Neural cell (in vitro differentiated cells): ENCODE measurements at regions not wholly inside any gene's neighbourhood (a gene's known extent, or its start where the extent isn't known, plus 50 kb on each side); places are given as distances from the start of the nearest gene placed in this dataset.

Source experiments
- EP300 ChIP-seq: fragments of 450-650 bp; conservative IDR thresholded peaks from 2 replicates; pipeline ENCODE4 v1.6.1; 2014; ENCODE audit warnings: antibody characterized with exemption, mild to moderate bottlenecking, moderate library complexity; ENCODE audit not compliant: poor library complexity, severe bottlenecking
- MXI1 ChIP-seq: fragments of 450-650 bp; conservative IDR thresholded peaks from 2 replicates; pipeline ENCODE4 v1.6.1; 2014; ENCODE audit warnings: antibody characterized with exemption, mild to moderate bottlenecking; ENCODE audit not compliant: poor library complexity, severe bottlenecking
- TAF1 ChIP-seq: IDR thresholded peaks from 2 replicates; pipeline ENCODE4 v1.6.1; 2012; ENCODE audit warnings: low read depth
- TF ChIP-seq, protein P1 (sequence below): IDR thresholded peaks from 2 replicates; pipeline ENCODE4 v1.6.1; 2012; ENCODE audit warnings: borderline replicate concordance
- TF ChIP-seq, protein P2 (sequence below): fragments of 450-650 bp; IDR thresholded peaks from 2 replicates; pipeline ENCODE4 v1.5.1; 2014; ENCODE audit warnings: antibody characterized with exemption, mild to moderate bottlenecking, moderate library complexity; ENCODE audit not compliant: poor library complexity, severe bottlenecking

DNA sequence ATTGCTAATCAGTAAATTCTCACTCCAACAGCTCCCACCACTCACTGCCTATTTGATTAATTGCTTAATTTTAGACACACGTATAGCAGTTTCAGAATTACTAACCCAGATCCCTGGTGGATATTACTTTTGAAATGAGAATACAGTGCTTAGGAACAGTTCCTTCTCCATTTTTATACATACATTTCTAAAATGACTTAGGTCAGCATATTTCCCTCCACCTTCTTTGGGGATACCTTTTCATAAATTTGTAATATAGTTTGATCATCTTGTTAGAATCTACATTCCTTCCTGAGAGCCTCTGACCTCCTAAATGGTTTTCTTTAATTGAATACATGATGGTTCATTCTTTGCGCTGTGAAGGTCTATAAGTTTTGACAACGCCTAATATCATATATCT, 279.8 kb upstream of the NETO1 start:
- TF ChIP-seq, protein P1, sequence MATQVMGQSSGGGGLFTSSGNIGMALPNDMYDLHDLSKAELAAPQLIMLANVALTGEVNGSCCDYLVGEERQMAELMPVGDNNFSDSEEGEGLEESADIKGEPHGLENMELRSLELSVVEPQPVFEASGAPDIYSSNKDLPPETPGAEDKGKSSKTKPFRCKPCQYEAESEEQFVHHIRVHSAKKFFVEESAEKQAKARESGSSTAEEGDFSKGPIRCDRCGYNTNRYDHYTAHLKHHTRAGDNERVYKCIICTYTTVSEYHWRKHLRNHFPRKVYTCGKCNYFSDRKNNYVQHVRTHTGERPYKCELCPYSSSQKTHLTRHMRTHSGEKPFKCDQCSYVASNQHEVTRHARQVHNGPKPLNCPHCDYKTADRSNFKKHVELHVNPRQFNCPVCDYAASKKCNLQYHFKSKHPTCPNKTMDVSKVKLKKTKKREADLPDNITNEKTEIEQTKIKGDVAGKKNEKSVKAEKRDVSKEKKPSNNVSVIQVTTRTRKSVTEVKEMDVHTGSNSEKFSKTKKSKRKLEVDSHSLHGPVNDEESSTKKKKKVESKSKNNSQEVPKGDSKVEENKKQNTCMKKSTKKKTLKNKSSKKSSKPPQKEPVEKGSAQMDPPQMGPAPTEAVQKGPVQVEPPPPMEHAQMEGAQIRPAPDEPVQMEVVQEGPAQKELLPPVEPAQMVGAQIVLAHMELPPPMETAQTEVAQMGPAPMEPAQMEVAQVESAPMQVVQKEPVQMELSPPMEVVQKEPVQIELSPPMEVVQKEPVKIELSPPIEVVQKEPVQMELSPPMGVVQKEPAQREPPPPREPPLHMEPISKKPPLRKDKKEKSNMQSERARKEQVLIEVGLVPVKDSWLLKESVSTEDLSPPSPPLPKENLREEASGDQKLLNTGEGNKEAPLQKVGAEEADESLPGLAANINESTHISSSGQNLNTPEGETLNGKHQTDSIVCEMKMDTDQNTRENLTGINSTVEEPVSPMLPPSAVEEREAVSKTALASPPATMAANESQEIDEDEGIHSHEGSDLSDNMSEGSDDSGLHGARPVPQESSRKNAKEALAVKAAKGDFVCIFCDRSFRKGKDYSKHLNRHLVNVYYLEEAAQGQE, result no peak
- TF ChIP-seq, protein P2, sequence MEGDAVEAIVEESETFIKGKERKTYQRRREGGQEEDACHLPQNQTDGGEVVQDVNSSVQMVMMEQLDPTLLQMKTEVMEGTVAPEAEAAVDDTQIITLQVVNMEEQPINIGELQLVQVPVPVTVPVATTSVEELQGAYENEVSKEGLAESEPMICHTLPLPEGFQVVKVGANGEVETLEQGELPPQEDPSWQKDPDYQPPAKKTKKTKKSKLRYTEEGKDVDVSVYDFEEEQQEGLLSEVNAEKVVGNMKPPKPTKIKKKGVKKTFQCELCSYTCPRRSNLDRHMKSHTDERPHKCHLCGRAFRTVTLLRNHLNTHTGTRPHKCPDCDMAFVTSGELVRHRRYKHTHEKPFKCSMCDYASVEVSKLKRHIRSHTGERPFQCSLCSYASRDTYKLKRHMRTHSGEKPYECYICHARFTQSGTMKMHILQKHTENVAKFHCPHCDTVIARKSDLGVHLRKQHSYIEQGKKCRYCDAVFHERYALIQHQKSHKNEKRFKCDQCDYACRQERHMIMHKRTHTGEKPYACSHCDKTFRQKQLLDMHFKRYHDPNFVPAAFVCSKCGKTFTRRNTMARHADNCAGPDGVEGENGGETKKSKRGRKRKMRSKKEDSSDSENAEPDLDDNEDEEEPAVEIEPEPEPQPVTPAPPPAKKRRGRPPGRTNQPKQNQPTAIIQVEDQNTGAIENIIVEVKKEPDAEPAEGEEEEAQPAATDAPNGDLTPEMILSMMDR, result no peak
- TF ChIP-seq EP300, result no peak
- TF ChIP-seq TAF1, result no peak
- TF ChIP-seq MXI1, result no peak
